ENCODE measurements at regions not wholly inside any gene's neighbourhood (a gene's known extent, or its start where the extent isn't known, plus 50 kb on each side); places are given as distances from the start of the nearest gene placed in this dataset.

GRCh38 chr13:36513266-36513665 is 81.0 kb downstream of the CCNA1 start:
- H2AFZ ChIP-seq (ENCODE audit: low read depth, low read length): no peak overlapping the region
- H3K9ac ChIP-seq (ENCODE audit: low read depth, low read length): no peak overlapping the region
- H4K20me1 ChIP-seq (ENCODE audit: insufficient read depth, low read length): no peaks in the 10 kb centered on the region
- H3K4me3 ChIP-seq (ENCODE audit: low read depth in 1 of 2, low read length in 2 of 2): no peak overlapping the region
- no peak overlapping the region for H3K27ac ChIP-seq (ENCODE audit: low read length)
- no peak for ATAC-seq (ENCODE audit: insufficient read depth, low read depth)
- DNase-seq: no peak
- TF ChIP-seq, protein P1, sequence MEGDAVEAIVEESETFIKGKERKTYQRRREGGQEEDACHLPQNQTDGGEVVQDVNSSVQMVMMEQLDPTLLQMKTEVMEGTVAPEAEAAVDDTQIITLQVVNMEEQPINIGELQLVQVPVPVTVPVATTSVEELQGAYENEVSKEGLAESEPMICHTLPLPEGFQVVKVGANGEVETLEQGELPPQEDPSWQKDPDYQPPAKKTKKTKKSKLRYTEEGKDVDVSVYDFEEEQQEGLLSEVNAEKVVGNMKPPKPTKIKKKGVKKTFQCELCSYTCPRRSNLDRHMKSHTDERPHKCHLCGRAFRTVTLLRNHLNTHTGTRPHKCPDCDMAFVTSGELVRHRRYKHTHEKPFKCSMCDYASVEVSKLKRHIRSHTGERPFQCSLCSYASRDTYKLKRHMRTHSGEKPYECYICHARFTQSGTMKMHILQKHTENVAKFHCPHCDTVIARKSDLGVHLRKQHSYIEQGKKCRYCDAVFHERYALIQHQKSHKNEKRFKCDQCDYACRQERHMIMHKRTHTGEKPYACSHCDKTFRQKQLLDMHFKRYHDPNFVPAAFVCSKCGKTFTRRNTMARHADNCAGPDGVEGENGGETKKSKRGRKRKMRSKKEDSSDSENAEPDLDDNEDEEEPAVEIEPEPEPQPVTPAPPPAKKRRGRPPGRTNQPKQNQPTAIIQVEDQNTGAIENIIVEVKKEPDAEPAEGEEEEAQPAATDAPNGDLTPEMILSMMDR (IDR thresholded peaks at IDR 0.05; ENCODE audit: borderline replicate concordance, extremely low read depth, low read length, poor library complexity, severe bottlenecking): no peak
- TF ChIP-seq EZH2 (IDR thresholded peaks at IDR 0.05; ENCODE audit: borderline replicate concordance, low read depth, low read length, severe bottlenecking): no peak
- H3K9me3 ChIP-seq (ENCODE audit: insufficient read depth, low read length, severe bottlenecking): no peaks in the 10 kb centered on the region
- H3K4me1 ChIP-seq (ENCODE audit: insufficient read depth, low read length): no peaks in the 10 kb centered on the region
- no peaks in the 10 kb centered on the region for H3K36me3 ChIP-seq (ENCODE audit: insufficient read depth, low read length)
- H3K79me2 ChIP-seq (ENCODE audit: insufficient read depth, low read length): no peaks in the 10 kb centered on the region
- H3K27me3 ChIP-seq (ENCODE audit: insufficient read depth, low read length, poor library complexity): no peaks in the 10 kb centered on the region
- no peak overlapping the region for H3K4me2 ChIP-seq (ENCODE audit: insufficient read depth, low read length)

DNA sequence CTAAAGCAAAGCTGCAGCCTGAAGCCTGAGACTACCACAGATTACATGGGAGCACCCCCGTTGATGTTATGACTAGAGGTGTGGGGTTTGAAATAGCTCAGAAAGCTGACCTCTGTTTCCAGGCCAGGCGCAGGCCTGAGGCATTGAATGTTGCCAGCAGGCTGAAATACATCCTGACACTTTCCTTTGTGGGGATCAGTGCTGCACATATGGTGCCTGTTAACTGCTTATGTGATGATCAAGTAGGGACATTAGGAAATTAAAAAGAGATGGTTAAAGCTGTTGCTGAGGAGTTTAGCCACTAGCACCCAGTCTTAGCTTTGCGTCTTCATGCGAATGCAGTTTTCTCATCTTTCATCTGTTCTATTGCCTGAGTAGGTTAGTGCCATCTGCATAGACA is 83.2 kb downstream of the CCNA1 start:
- ATAC-seq (ENCODE audit: insufficient read depth, low read depth): no peak
- H3K9ac ChIP-seq (ENCODE audit: low read depth, low read length): no peak overlapping the region
- no peaks in the 10 kb centered on the region for H3K27me3 ChIP-seq (ENCODE audit: insufficient read depth, low read length, poor library complexity)
- no peaks in the 10 kb centered on the region for H3K4me1 ChIP-seq (ENCODE audit: insufficient read depth, low read length)
- TF ChIP-seq, protein P1 (IDR thresholded peaks at IDR 0.05; ENCODE audit: borderline replicate concordance, extremely low read depth, low read length, poor library complexity, severe bottlenecking): no peak
- H2AFZ ChIP-seq (ENCODE audit: low read depth, low read length): no peak overlapping the region
- no peaks in the 10 kb centered on the region for H3K79me2 ChIP-seq (ENCODE audit: insufficient read depth, low read length)
- no peak overlapping the region for H3K4me3 ChIP-seq (ENCODE audit: low read depth in 1 of 2, low read length in 2 of 2)
- H3K9me3 ChIP-seq (ENCODE audit: insufficient read depth, low read length, severe bottlenecking): no peaks in the 10 kb centered on the region
- H3K4me2 ChIP-seq (ENCODE audit: insufficient read depth, low read length): no peak overlapping the region
- no peak for DNase-seq
- H3K36me3 ChIP-seq (ENCODE audit: insufficient read depth, low read length): no peaks in the 10 kb centered on the region
- no peak overlapping the region for H3K27ac ChIP-seq (ENCODE audit: low read length)
- H4K20me1 ChIP-seq (ENCODE audit: insufficient read depth, low read length): no peaks in the 10 kb centered on the region

GRCh38 chr13:36516225-36516624 is 83.9 kb downstream of the CCNA1 start:
- no peak for ATAC-seq (ENCODE audit: insufficient read depth, low read depth)
- H3K4me3 ChIP-seq (ENCODE audit: low read depth in 1 of 2, low read length in 2 of 2): no peak overlapping the region

More at GRCh38 chr13:36516225-36516624, 83.9 kb downstream of the CCNA1 start:
- no peak for TF ChIP-seq EZH2 (IDR thresholded peaks at IDR 0.05; ENCODE audit: borderline replicate concordance, low read depth, low read length, severe bottlenecking)
- TF ChIP-seq, protein P1 (IDR thresholded peaks at IDR 0.05; ENCODE audit: borderline replicate concordance, extremely low read depth, low read length, poor library complexity, severe bottlenecking): no peak
- Histone ChIP-seq H2AFZ (ENCODE audit: low read depth, low read length) (no peak overlapping the region), H4K20me1 (ENCODE audit: insufficient read depth, low read length) (no peaks in the 10 kb centered on the region), H3K9ac (ENCODE audit: low read depth, low read length) (no peak overlapping the region), H3K27me3 (ENCODE audit: insufficient read depth, low read length, poor library complexity) (no peaks in the 10 kb centered on the region), H3K27ac (ENCODE audit: low read length) (no peak overlapping the region), H3K36me3 (ENCODE audit: insufficient read depth, low read length) (no peaks in the 10 kb centered on the region), H3K9me3 (ENCODE audit: insufficient read depth, low read length, severe bottlenecking) (no peaks in the 10 kb centered on the region), H3K79me2 (ENCODE audit: insufficient read depth, low read length) (no peaks in the 10 kb centered on the region), H3K4me2 (ENCODE audit: insufficient read depth, low read length) (no peak overlapping the region), H3K4me1 (ENCODE audit: insufficient read depth, low read length) (no peaks in the 10 kb centered on the region)
- DNase-seq: no peak

Measured in DND-41 (cell line).